Aorta (tissue), 5 donors: ENCODE measurements at regions not wholly inside any gene's neighbourhood (a gene's known extent, or its start where the extent isn't known, plus 50 kb on each side); places are given as distances from the start of the nearest gene placed in this dataset.

Experiments used
- ATAC-seq: fragments of 200-7000 bp; cut with Tn5 transposase; one replicate; pipeline ENCODE4 v1.9.1; 2022; ENCODE audit warnings: moderate library complexity; ENCODE audit not compliant: low FRiP score
- DNase-seq, 2 donors: peaks; one replicate each; pipeline ENCODE4 v3.0.0-alpha.2; 2020
- H3K27ac ChIP-seq, 2 donors: one replicate each; pipeline ENCODE4 v1.5.1; 2013; ENCODE audit warnings: low read length in 2 of 2, mild to moderate bottlenecking in 2 of 2, moderate library complexity in 2 of 2, control low read depth in 1 of 2, inconsistent platforms in 1 of 2, low read depth in 1 of 2
- H3K27me3 ChIP-seq, 2 donors: one replicate each; pipeline ENCODE4 v1.6.1; 2013; ENCODE audit warnings: control low read depth in 1 of 2, low read length in 1 of 2, mild to moderate bottlenecking in 1 of 2, moderate library complexity in 1 of 2; ENCODE audit not compliant: insufficient read depth in 2 of 2, control insufficient read depth in 1 of 2
- H3K36me3 ChIP-seq, 2 donors: one replicate each; pipeline ENCODE4 v1.6.1; 2013; ENCODE audit warnings: control low read depth in 1 of 2, low read length in 1 of 2, mild to moderate bottlenecking in 1 of 2; ENCODE audit not compliant: insufficient read depth in 2 of 2, control insufficient read depth in 1 of 2
- H3K4me1 ChIP-seq, 2 donors: one replicate each; pipeline ENCODE4 v1.6.1; 2013; ENCODE audit warnings: low read length in 2 of 2, control low read depth in 1 of 2, mild to moderate bottlenecking in 1 of 2, moderate library complexity in 1 of 2; ENCODE audit not compliant: insufficient read depth in 2 of 2, control insufficient read depth in 1 of 2
- H3K4me3 ChIP-seq, 2 donors: one replicate each; pipeline ENCODE4 v1.5.1; 2013; ENCODE audit warnings: low read length in 2 of 2, control low read depth in 1 of 2, mild to moderate bottlenecking in 1 of 2
- H3K9me3 ChIP-seq: one replicate; pipeline ENCODE4 v1.6.1; 2013; ENCODE audit warnings: mild to moderate bottlenecking, low read length; ENCODE audit not compliant: control insufficient read depth
- WGBS, 2 donors: extraction: QIAGEN DNeasy Blood & Tissue Kit; methylation state at CpG; one replicate each; pipeline ENCODE4 v1.1.7; 2013; 5-methylcytosine and 5-hydroxymethylcytosine counted together
- intact Hi-C, 2 donors: fragments of 100-400 bp; cut with DNase I; formaldehyde crosslinking; loops; one replicate each; pipeline versions ENCODE4 v1.14.2 to v1.15.0; 2022
- donor health status: healthy with polysubstance abuse.
- donor health status: Bipolar disorder and iron deficiency.
- donor health status: DM: no; HTN: no; CAD: no.
- donor health status: DM: no; HTN: no; CAD: no.
- donor health status: DM: yes; HTN: yes; CAD: no.

DNA sequence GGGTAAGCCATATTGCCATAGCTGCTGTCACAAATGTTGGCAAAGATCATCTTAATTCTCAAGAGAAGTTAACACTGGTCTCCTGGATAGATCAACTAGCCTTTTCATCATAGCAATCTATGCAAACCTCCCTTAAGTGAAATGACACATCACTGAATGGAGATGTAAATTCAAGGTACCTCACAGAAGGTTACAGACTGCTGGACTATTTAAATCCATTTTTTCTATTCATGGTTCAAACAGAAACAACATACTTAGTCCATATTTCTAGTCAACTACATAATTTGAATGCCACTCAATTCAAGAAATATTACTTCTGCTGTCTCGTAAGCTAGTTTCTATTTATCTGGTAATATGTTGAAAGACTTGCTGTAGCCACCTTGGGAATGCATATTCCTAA, 748.3 kb downstream of the C12orf50 start:
- no peak for ATAC-seq
- no peak overlapping the region for H3K27ac ChIP-seq
- H3K4me1 ChIP-seq: no peaks in the 10 kb centered on the region
- intact Hi-C loops: no loop called here
- no peak overlapping the region for H3K4me3 ChIP-seq
- WGBS, 2 donors: 90 to 94% methylated on average over 1 of the region's 1 CpG
- H3K36me3 ChIP-seq: no peaks in the 10 kb centered on the region
- no peaks in the 10 kb centered on the region for H3K9me3 ChIP-seq
- H3K27me3 ChIP-seq: no peaks in the 10 kb centered on the region
- DNase-seq: no peak

DNA sequence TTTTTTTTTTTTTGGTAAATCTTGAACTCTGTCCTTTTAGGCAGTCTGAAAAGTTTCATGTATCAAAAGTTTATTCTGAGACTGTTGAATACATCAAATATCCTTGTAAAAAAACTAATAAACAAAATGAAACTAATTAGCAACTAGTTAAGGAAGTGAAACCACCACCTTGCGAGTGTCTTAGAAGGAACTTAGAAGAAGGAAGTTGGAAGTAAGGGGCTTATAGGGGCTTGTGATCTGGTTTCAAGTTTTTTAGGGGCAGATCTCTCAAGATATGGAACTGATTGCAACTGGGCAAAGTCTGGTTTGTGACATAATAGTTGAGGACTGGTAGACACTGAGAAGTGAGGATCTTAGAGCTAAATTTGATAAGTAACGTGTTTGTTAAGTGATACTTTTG, 748.8 kb downstream of the C12orf50 start:
- Histone ChIP-seq H3K4me1 (no peaks in the 10 kb centered on the region), H3K36me3 (no peaks in the 10 kb centered on the region), H3K4me3 (no peak overlapping the region), H3K27ac (no peak overlapping the region), H3K9me3 (no peaks in the 10 kb centered on the region), H3K27me3 (no peaks in the 10 kb centered on the region)
- WGBS, 2 donors: 92 to 95% methylated on average over 2 of the region's 2 CpGs
- ATAC-seq: no peak
- DNase-seq: no peak
- intact Hi-C loops: no loop called here

DNA sequence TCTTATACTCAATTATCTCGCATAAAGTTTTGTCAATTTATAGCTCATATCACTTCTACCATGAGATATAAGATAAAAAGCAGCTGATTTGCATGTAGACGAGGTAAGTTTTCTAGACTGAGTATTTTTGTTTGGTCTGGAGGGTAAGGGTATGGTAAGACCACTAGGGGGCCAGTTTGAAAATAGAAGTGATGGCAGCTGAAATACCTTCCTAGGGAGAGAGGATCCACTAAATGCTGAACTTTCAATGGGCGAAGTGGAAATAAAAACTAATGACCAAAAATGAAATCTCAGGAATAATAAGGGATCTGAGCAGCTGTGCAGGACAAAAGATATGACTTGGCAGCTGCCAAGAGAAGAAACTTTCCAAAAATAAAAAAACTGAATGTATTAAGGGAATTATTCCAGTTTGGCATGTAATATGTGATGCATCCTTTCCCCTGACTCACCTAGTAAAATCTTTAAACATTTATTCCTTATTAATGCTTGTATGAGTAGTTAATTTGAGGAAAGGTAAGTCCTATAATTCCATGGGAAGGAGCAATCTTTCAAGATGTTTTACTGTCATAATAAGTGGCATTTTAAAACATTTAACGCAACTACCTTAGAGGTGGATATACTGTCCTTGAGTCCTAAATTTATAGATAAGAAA, 754.5 kb downstream of the C12orf50 start:
- intact Hi-C loops: no loop called here
- 84% methylated on average over 4 of the region's 4 CpGs for WGBS, 2 donors
- no peaks in the 10 kb centered on the region for H3K9me3 ChIP-seq
- ATAC-seq (no peak), DNase-seq (no peak)
- H3K4me1 ChIP-seq: peaks cover 0 to 2% of the 10 kb centered on the region in 2 donors
- H3K27ac ChIP-seq: no peak overlapping the region
- no peak overlapping the region for H3K4me3 ChIP-seq
- no peaks in the 10 kb centered on the region for H3K36me3 ChIP-seq
- no peaks in the 10 kb centered on the region for H3K27me3 ChIP-seq

DNA sequence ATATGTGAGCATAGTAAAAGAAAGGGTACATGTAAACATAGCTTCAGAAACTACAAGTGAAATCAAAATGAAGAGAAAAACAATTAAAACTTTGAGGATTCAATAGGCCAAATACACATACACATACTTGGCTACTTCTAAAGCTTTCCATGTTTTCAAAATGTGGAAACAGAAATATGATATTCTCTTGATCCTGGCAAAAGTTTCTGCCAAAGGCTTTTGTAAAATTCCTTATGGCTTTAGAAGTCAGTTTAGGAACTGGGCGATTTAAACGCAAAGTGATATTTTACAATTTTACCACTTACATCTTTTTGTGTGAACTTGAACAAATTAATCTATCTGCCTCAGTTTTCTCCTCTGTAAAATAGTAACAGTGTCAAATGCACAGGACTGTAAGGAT, 756.4 kb downstream of the C12orf50 start:
- WGBS, 2 donors: 66 to 67% methylated on average over 2 of the region's 2 CpGs
- ATAC-seq: no peak

GRCh38 chr12:87270919-87271318, 758.3 kb downstream of the C12orf50 start:
- WGBS, 2 donors: 48 to 50% methylated on average over 3 of the region's 3 CpGs
- Histone ChIP-seq H3K27ac (no peak overlapping the region), H3K9me3 (no peaks in the 10 kb centered on the region), H3K27me3 (no peaks in the 10 kb centered on the region), H3K4me3 (no peak overlapping the region), H3K36me3 (no peaks in the 10 kb centered on the region), H3K4me1 (peaks cover 0 to 2% of the 10 kb centered on the region in 2 donors)
- intact Hi-C loops: no loop called here
- no peak for ATAC-seq
- no peak for DNase-seq

More for the DNA sequence above, 756.4 kb downstream of the C12orf50 start:
- Histone ChIP-seq H3K4me3 (no peak overlapping the region), H3K9me3 (no peaks in the 10 kb centered on the region), H3K27me3 (no peaks in the 10 kb centered on the region), H3K4me1 (peaks cover 0 to 2% of the 10 kb centered on the region in 2 donors), H3K36me3 (no peaks in the 10 kb centered on the region), H3K27ac (no peak overlapping the region)
- intact Hi-C loops: no loop called here
- DNase-seq: no peak

- ATAC-seq (no peak), DNase-seq (no peak)
- no peak overlapping the region for H3K4me3 ChIP-seq
- no peak overlapping the region for H3K27ac ChIP-seq
- intact Hi-C loops: no loop called here
- H3K27me3 ChIP-seq: no peaks in the 10 kb centered on the region
- H3K36me3 ChIP-seq: no peaks in the 10 kb centered on the region
- H3K9me3 ChIP-seq: no peaks in the 10 kb centered on the region
- WGBS, 2 donors: 87 to 95% methylated on average over 2 of the region's 2 CpGs
- no peaks in the 10 kb centered on the region for H3K4me1 ChIP-seq
These were observed 762.9 kb downstream of the C12orf50 start for GRCh38 chr12:87266305-87266704.

DNA sequence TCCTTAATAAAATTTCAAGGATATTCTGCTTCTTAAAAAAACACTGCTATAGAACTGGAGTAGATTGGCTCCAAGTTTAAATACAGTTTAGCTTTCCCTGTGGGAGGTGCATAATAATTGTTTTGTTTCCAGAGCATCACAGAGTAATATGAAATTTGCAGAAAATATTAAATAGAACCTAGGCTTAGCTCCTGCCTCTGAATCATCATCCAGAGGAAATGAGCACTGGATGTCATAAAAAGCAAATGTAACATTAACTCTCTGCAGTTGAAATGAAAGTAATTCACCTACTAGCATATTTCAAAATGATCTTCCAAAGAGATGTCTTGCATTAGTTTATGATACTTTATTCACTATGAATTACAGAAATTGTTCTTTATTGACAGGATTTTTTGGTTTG, 769.8 kb downstream of the C12orf50 start:
- H3K36me3 ChIP-seq: no peaks in the 10 kb centered on the region
- intact Hi-C loops: no loop called here
- no peaks in the 10 kb centered on the region for H3K4me1 ChIP-seq
- no peak overlapping the region for H3K27ac ChIP-seq
- no peak overlapping the region for H3K4me3 ChIP-seq
- no peaks in the 10 kb centered on the region for H3K9me3 ChIP-seq
- ATAC-seq: no peak
- H3K27me3 ChIP-seq: no peaks in the 10 kb centered on the region
- no peak for DNase-seq

DNA sequence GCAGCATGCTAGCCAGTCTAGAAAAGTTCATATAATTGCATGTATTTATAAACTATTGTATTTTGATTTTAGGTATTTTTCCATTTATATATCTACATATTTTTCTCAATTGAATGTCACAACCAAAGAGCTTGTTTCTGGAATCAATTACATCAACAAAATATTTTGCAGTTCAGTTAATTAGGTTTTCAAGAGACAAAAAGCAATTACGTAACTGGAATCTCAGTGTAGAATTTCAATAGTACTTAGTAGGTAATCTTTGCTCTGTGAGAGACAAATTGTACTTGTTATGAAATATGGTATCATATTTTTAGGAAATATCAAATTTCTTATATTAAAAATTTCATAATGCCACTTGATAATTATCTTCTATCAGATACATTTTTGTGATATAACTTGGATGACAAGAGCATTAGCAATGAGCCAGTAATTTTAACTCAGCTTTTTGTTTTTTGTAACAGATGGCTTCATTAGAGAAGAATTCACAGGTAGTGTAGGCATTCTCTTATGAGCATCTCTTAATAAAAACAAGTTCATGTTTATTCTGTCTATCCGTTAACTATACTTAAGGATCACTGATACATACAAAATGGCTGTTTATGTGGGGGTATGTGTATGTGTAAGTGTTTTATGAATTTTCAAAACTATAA, 774.7 kb downstream of the C12orf50 start:
- H3K9me3 ChIP-seq: no peaks in the 10 kb centered on the region
- H3K4me1 ChIP-seq: no peaks in the 10 kb centered on the region
- intact Hi-C loops: no loop called here
- no peaks in the 10 kb centered on the region for H3K36me3 ChIP-seq
- no peak overlapping the region for H3K27ac ChIP-seq
- WGBS, 2 donors: 95 to 97% methylated on average over 2 of the region's 2 CpGs
- H3K27me3 ChIP-seq: no peaks in the 10 kb centered on the region
- H3K4me3 ChIP-seq: no peak overlapping the region
- no peak for DNase-seq
- ATAC-seq: no peak

GRCh38 chr12:87253157-87253556, 776.0 kb downstream of the C12orf50 start:
- intact Hi-C loops: no loop called here
- 78 to 82% methylated on average over 2 of the region's 2 CpGs for WGBS, 2 donors

More at GRCh38 chr12:87253157-87253556, 776.0 kb downstream of the C12orf50 start:
- Histone ChIP-seq H3K4me1 (no peaks in the 10 kb centered on the region), H3K27ac (no peak overlapping the region), H3K36me3 (no peaks in the 10 kb centered on the region), H3K9me3 (no peaks in the 10 kb centered on the region), H3K27me3 (no peaks in the 10 kb centered on the region), H3K4me3 (no peak overlapping the region)
- DNase-seq (no peak), ATAC-seq (no peak)
